ENCODE measurements at regions not wholly inside any gene's neighbourhood (a gene's known extent, or its start where the extent isn't known, plus 50 kb on each side); places are given as distances from the start of the nearest gene placed in this dataset.

GRCh38 chr18:55762424-55762823 is 174.4 kb upstream of the TCF4 start:
- no peak for DNase-seq

- no peak for DNase-seq
Observed at GRCh38 chr18:55753643-55754263, 165.8 kb upstream of the TCF4 start.

- no peak for DNase-seq
Observed at GRCh38 chr18:55751476-55751875, 163.5 kb upstream of the TCF4 start.

- DNase-seq = no peak
Observed at GRCh38 chr18:55748227-55748738, 160.3 kb upstream of the TCF4 start.

GRCh38 chr18:55744206-55744605 is 156.2 kb upstream of the TCF4 start:
- no peak for DNase-seq

- DNase-seq = no peak
Observed at GRCh38 chr18:55743736-55744135, 155.7 kb upstream of the TCF4 start.

- no peak for DNase-seq
Observed at GRCh38 chr18:55743133-55743532, 155.1 kb upstream of the TCF4 start.

GRCh38 chr18:55739488-55739887 is 151.5 kb upstream of the TCF4 start:
- no peak for DNase-seq

GRCh38 chr18:55738483-55739114 is 150.6 kb upstream of the TCF4 start:
- DNase-seq = no peak

GRCh38 chr18:55737781-55738468 is 149.9 kb upstream of the TCF4 start:
- no peak for DNase-seq

GRCh38 chr18:55737266-55737665 is 149.3 kb upstream of the TCF4 start:
- DNase-seq = no peak

- no peak for DNase-seq
Observed at GRCh38 chr18:55735969-55736368, 148.0 kb upstream of the TCF4 start.

GRCh38 chr18:55735199-55735855 is 147.3 kb upstream of the TCF4 start:
- no peak for DNase-seq

- no peak for DNase-seq
Observed at GRCh38 chr18:55732227-55733106, 144.5 kb upstream of the TCF4 start.

- no peak for DNase-seq
Observed at GRCh38 chr18:55731594-55732042, 143.6 kb upstream of the TCF4 start.

- peak; percentile 37 for DNase-seq
Observed at GRCh38 chr18:55721006-55721405, 133.0 kb upstream of the TCF4 start.

- DNase-seq = no peak
Observed at GRCh38 chr18:55713707-55714106, 125.7 kb upstream of the TCF4 start.

- no peak for DNase-seq
Observed at GRCh38 chr18:55706898-55707297, 118.9 kb upstream of the TCF4 start.

GRCh38 chr18:55699233-55699765 is 111.3 kb upstream of the TCF4 start:
- DNase-seq = no peak

- no peak for DNase-seq
Observed at GRCh38 chr18:55696811-55697210, 108.8 kb upstream of the TCF4 start.

GRCh38 chr18:55695091-55695490 is 107.1 kb upstream of the TCF4 start:
- DNase-seq = no peak

- no peak for DNase-seq
Observed at GRCh38 chr18:55694291-55694690, 106.3 kb upstream of the TCF4 start.

Data from RPMI8226 (cell line).